ENCODE measurements at regions not wholly inside any gene's neighbourhood (a gene's known extent, or its start where the extent isn't known, plus 50 kb on each side); places are given as distances from the start of the nearest gene placed in this dataset.

DNA sequence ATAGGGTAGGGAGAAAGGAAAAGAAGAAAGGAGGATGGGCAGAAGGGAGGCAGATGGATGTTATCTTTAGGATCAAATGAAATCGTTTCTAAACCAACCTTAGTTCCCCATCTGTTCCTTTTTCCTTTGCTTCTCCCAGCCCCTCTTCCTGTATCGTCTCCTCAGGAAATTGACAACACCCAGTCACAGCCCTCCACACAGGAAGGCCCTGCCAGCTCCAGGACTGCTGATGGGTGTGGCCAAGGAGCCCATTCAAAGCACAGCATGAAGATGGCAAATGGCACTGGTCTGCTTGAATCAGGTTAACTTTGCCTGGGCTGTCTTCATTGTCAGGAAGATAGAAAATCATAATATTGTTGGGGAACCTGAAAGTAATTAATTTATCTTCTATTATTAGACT is 164.8 kb downstream of the C11orf87 start:
- TF ChIP-seq, protein P1, sequence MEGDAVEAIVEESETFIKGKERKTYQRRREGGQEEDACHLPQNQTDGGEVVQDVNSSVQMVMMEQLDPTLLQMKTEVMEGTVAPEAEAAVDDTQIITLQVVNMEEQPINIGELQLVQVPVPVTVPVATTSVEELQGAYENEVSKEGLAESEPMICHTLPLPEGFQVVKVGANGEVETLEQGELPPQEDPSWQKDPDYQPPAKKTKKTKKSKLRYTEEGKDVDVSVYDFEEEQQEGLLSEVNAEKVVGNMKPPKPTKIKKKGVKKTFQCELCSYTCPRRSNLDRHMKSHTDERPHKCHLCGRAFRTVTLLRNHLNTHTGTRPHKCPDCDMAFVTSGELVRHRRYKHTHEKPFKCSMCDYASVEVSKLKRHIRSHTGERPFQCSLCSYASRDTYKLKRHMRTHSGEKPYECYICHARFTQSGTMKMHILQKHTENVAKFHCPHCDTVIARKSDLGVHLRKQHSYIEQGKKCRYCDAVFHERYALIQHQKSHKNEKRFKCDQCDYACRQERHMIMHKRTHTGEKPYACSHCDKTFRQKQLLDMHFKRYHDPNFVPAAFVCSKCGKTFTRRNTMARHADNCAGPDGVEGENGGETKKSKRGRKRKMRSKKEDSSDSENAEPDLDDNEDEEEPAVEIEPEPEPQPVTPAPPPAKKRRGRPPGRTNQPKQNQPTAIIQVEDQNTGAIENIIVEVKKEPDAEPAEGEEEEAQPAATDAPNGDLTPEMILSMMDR (IDR thresholded peaks at IDR 0.05; ENCODE audit: low read length), result no peak
- TF ChIP-seq EZH2phosphoT487 (IDR thresholded peaks at IDR 0.05; ENCODE audit: low read length), result no peak
- no peak for TF ChIP-seq EZH2 (optimal IDR thresholded peaks at IDR 0.05; ENCODE audit: low read depth, low read length)
